CD14-positive monocyte (primary cell): ENCODE measurements at regions not wholly inside any gene's neighbourhood (a gene's known extent, or its start where the extent isn't known, plus 50 kb on each side); places are given as distances from the start of the nearest gene placed in this dataset.

Experiments
- DNase-seq, 3 donors: peaks; one replicate each; pipeline ENCODE4 v3.0.0-alpha.2; 2011 to 2022
- H2AFZ ChIP-seq: 2 replicates; pipeline ENCODE4 v1.6.0; 2012; ENCODE audit warnings: mild to moderate bottlenecking, low read depth, low read length, inconsistent platforms; ENCODE audit not compliant: insufficient read depth, poor library complexity, severe bottlenecking
- H3K27ac ChIP-seq, 2 donors: 1 replicate in 1 of 2; 2 replicates in 1 of 2; pipeline ENCODE4 v1.5.1; 2012 to 2013; ENCODE audit warnings: low read length in 2 of 2, control low read depth in 1 of 2, inconsistent platforms in 1 of 2, low read depth in 1 of 2, mild to moderate bottlenecking in 1 of 2
- H3K27me3 ChIP-seq, 2 donors: one replicate each; pipeline versions ENCODE4 v1.6.0 to v1.6.1; 2011 to 2013; ENCODE audit warnings: low read length in 2 of 2; ENCODE audit not compliant: control insufficient read depth in 2 of 2, insufficient read depth in 2 of 2
- H3K36me3 ChIP-seq, 2 donors: replicated peaks in 1 of 2; 1 replicate in 1 of 2; 2 replicates in 1 of 2; pipeline versions ENCODE4 v1.5.1 to v1.6.1; 2012 to 2013; ENCODE audit warnings: low read length in 2 of 2, control low read depth in 1 of 2, inconsistent platforms in 1 of 2, mild to moderate bottlenecking in 1 of 2; ENCODE audit not compliant: insufficient read depth in 2 of 2, control insufficient read depth in 1 of 2
- H3K4me1 ChIP-seq, 2 donors: 1 replicate in 1 of 2; 2 replicates in 1 of 2; pipeline versions ENCODE4 v1.5.1 to v1.6.1; 2012 to 2013; ENCODE audit warnings: low read length in 2 of 2, control low read depth in 1 of 2, inconsistent platforms in 1 of 2, mild to moderate bottlenecking in 1 of 2, moderate library complexity in 1 of 2; ENCODE audit not compliant: insufficient read depth in 2 of 2, control insufficient read depth in 1 of 2
- H3K4me2 ChIP-seq: replicated peaks from 2 replicates; pipeline ENCODE3; 2012; ENCODE audit warnings: low read length, moderate library complexity, mild to moderate bottlenecking; ENCODE audit not compliant: poor library complexity, severe bottlenecking; ENCODE audit errors: extremely low read depth
- H3K4me3 ChIP-seq, 3 experiments: fragments of 200-600 bp in 1 of 3; sonication (generic) in 1 of 3; replicated peaks in 1 of 3; 1 replicate in 2 of 3; 2 replicates in 1 of 3; pipeline ENCODE4 v1.5.1; 2011 to 2013; ENCODE audit warnings: low read length in 3 of 3, mild to moderate bottlenecking in 3 of 3, control low read depth in 2 of 3, low read depth in 2 of 3, inconsistent platforms in 1 of 3, moderate library complexity in 1 of 3
- H3K79me2 ChIP-seq: 2 replicates; pipeline ENCODE4 v1.6.0; 2012; ENCODE audit warnings: mild to moderate bottlenecking, control low read depth, inconsistent platforms, low read length, moderate library complexity; ENCODE audit not compliant: insufficient read depth
- H3K9ac ChIP-seq: 2 replicates; pipeline ENCODE4 v1.6.0; 2017; ENCODE audit warnings: low read length, mild to moderate bottlenecking; ENCODE audit not compliant: insufficient read depth, poor library complexity, severe bottlenecking
- H3K9me3 ChIP-seq, 2 donors: replicated peaks in 1 of 2; 1 replicate in 1 of 2; 2 replicates in 1 of 2; pipeline versions ENCODE4 v1.5.1 to v1.6.1; 2012 to 2013; ENCODE audit warnings: low read length in 2 of 2, control low read depth in 1 of 2; ENCODE audit not compliant: control insufficient read depth in 1 of 2, insufficient read depth in 1 of 2
- H4K20me1 ChIP-seq: 2 replicates; pipeline ENCODE4 v1.6.0; 2012; ENCODE audit warnings: mild to moderate bottlenecking, low read length, control low read depth, moderate library complexity; ENCODE audit not compliant: insufficient read depth
- H3K27ac Mint-ChIP-seq, 7 donors: one replicate each; pipeline ENCODE4 v1.8.0; 2020; ENCODE audit warnings: mild to moderate bottlenecking in 7 of 7, mixed read lengths in 7 of 7, moderate library complexity in 6 of 7, inconsistent platforms in 2 of 7
- H3K27me3 Mint-ChIP-seq, 3 donors: one replicate each; pipeline ENCODE4 v1.8.0; 2021 to 2022; ENCODE audit warnings: low read depth in 3 of 3, mild to moderate bottlenecking in 3 of 3, mixed read lengths in 3 of 3, moderate library complexity in 3 of 3, inconsistent platforms in 1 of 3
- H3K36me3 Mint-ChIP-seq, 2 donors: one replicate each; pipeline ENCODE4 v1.8.0; 2020; ENCODE audit warnings: mixed read lengths in 2 of 2, inconsistent platforms in 1 of 2, mild to moderate bottlenecking in 1 of 2
- H3K4me1 Mint-ChIP-seq: one replicate; pipeline ENCODE4 v1.8.0; 2020; ENCODE audit warnings: mild to moderate bottlenecking, mixed read lengths
- H3K4me3 Mint-ChIP-seq, 2 donors: one replicate each; pipeline ENCODE4 v1.8.0; 2020; ENCODE audit warnings: mild to moderate bottlenecking in 2 of 2, mixed read lengths in 2 of 2, moderate library complexity in 1 of 2
- H3K9me3 Mint-ChIP-seq, 7 donors: one replicate each; pipeline ENCODE4 v1.8.0; 2020 to 2022; ENCODE audit warnings: mixed read lengths in 7 of 7, mild to moderate bottlenecking in 6 of 7, moderate library complexity in 6 of 7, inconsistent platforms in 2 of 7
- CTCF ChIP-seq: fragments of 200-600 bp; IDR thresholded peaks from one replicate; pipeline ENCODE4 v1.8.0; 2022; ENCODE audit warnings: antibody characterized with exemption, mild to moderate bottlenecking
- WGBS: methylation state at CpG from one replicate; pipeline ENCODE4 v1.1.5; 2013; ENCODE audit warnings: missing lambda C conversion rate; ENCODE audit not compliant: insufficient coverage; 5-methylcytosine and 5-hydroxymethylcytosine counted together
- intact Hi-C, 2 donors: fragments of 100-400 bp; cut with micrococcal nuclease; formaldehyde crosslinking; loops; one replicate each; pipeline versions ENCODE4 v1.15.0 to v1.15.1; 2023

- no peaks in the 10 kb centered on the region for H3K9me3 ChIP-seq
- whole genome bisulfite sequencing = no CpG with 5 or more reads among the region's 3 CpGs
- peaks cover 0 to 4% (median 0%) of the 10 kb centered on the region in 7 donors for H3K9me3 Mint-ChIP-seq
- no peaks in the 10 kb centered on the region for H3K4me1 ChIP-seq
- no peaks in the 10 kb centered on the region for H3K36me3 ChIP-seq
- no peaks in the 10 kb centered on the region for H3K79me2 ChIP-seq
- DNase-seq = no peak
- no peaks in the 10 kb centered on the region for H3K4me1 Mint-ChIP-seq
- H4K20me1 ChIP-seq = no peaks in the 10 kb centered on the region
- H2AFZ ChIP-seq = no peak overlapping the region
- no peaks in the 10 kb centered on the region for H3K27me3 ChIP-seq
- H3K4me3 ChIP-seq = no peak overlapping the region
- H3K27ac ChIP-seq = no peak overlapping the region
- intact Hi-C loops = no loop called here
- TF ChIP-seq CTCF = no peak
- peaks cover 0 to 2% (median 2%) of the 10 kb centered on the region in 3 donors for H3K27me3 Mint-ChIP-seq
- no peak overlapping the region for H3K4me3 Mint-ChIP-seq
- no peak overlapping the region for H3K9ac ChIP-seq
- no peak overlapping the region for H3K27ac Mint-ChIP-seq
- no peaks in the 10 kb centered on the region for H3K36me3 Mint-ChIP-seq
- H3K4me2 ChIP-seq = no peak overlapping the region
Measured at GRCh38 chr5:136434795-136435194, 69.5 kb upstream of the TRPC7 start.

GRCh38 chr5:136432705-136433104 lies 67.4 kb upstream of the TRPC7 start:
- Mint-ChIP-seq H3K36me3 (no peaks in the 10 kb centered on the region), H3K4me1 (no peaks in the 10 kb centered on the region), H3K27ac (no peak overlapping the region), H3K27me3 (peaks cover 0 to 2% (median 0%) of the 10 kb centered on the region in 3 donors), H3K9me3 (peaks cover 0 to 5% (median 0%) of the 10 kb centered on the region in 7 donors), H3K4me3 (no peak overlapping the region)
- Histone ChIP-seq H3K9me3 (no peaks in the 10 kb centered on the region), H3K27me3 (no peaks in the 10 kb centered on the region), H3K36me3 (no peaks in the 10 kb centered on the region), H4K20me1 (no peaks in the 10 kb centered on the region), H3K9ac (no peak overlapping the region), H3K27ac (no peak overlapping the region), H3K4me1 (no peaks in the 10 kb centered on the region), H3K4me2 (no peak overlapping the region), H3K4me3 (no peak overlapping the region), H2AFZ (no peak overlapping the region), H3K79me2 (no peaks in the 10 kb centered on the region)
- no peak for TF ChIP-seq CTCF
- WGBS = 83% methylated on average over 2 of the region's 2 CpGs
- no peak for DNase-seq
- intact Hi-C loops = no loop called here
